GM12864 (cell line): ENCODE measurements at regions not wholly inside any gene's neighbourhood (a gene's known extent, or its start where the extent isn't known, plus 50 kb on each side); places are given as distances from the start of the nearest gene placed in this dataset.

Experiments used
- DNase-seq: peaks from one replicate; pipeline ENCODE4 v3.0.0-alpha.2; 2011; ENCODE audit warnings: low read depth
- H3K4me3 ChIP-seq: 2 replicates; pipeline ENCODE4 v1.5.1; 2011; ENCODE audit warnings: mild to moderate bottlenecking, low read depth, low read length, control low read depth
- CTCF ChIP-seq: IDR thresholded peaks from 2 replicates; pipeline ENCODE4 v1.5.1; 2011; ENCODE audit warnings: low read depth, mild to moderate bottlenecking, moderate library complexity, low read length, control low read depth, inconsistent platforms; ENCODE audit errors: missing control alignments

- no peak for TF ChIP-seq CTCF
- no peak overlapping the region for H3K4me3 ChIP-seq
- no peak for DNase-seq
Measured at GRCh38 chr2:66805016-66805865, 370.3 kb downstream of the MEIS1 start.

GRCh38 chr2:66805968-66806367 is 371.0 kb downstream of the MEIS1 start:
- no peak for DNase-seq
- no peak overlapping the region for H3K4me3 ChIP-seq
- no peak for TF ChIP-seq CTCF

- TF ChIP-seq CTCF: no peak
- H3K4me3 ChIP-seq: no peak overlapping the region
- DNase-seq: no peak
Measured at GRCh38 chr2:66813525-66813924, 378.6 kb downstream of the MEIS1 start.

GRCh38 chr2:66813976-66814375 is 379.1 kb downstream of the MEIS1 start:
- no peak for TF ChIP-seq CTCF
- no peak overlapping the region for H3K4me3 ChIP-seq
- no peak for DNase-seq

- DNase-seq: no peak
- TF ChIP-seq CTCF: no peak
- H3K4me3 ChIP-seq: no peak overlapping the region
Measured at GRCh38 chr2:66814916-66815315, 380.0 kb downstream of the MEIS1 start.

- TF ChIP-seq CTCF: no peak
- H3K4me3 ChIP-seq: no peak overlapping the region
- DNase-seq: no peak
Measured at GRCh38 chr2:66815886-66816285, 381.0 kb downstream of the MEIS1 start.

- no peak for TF ChIP-seq CTCF
- no peak overlapping the region for H3K4me3 ChIP-seq
- DNase-seq: no peak
Measured at GRCh38 chr2:66821168-66821567, 386.2 kb downstream of the MEIS1 start.
